Pancreas (tissue), 10 donors: ENCODE measurements at regions not wholly inside any gene's neighbourhood (a gene's known extent, or its start where the extent isn't known, plus 50 kb on each side); places are given as distances from the start of the nearest gene placed in this dataset.

ENCODE experiments used
- ATAC-seq, 4 donors: fragments of 200-7000 bp; cut with Tn5 transposase; one replicate each; pipeline versions ENCODE4 v1.8.0 to v1.9.1; 2020; ENCODE audit warnings: mild to moderate bottlenecking in 4 of 4, moderate library complexity in 4 of 4
- DNase-seq, 6 donors: peaks; one replicate each; pipeline ENCODE4 v3.0.0-alpha.2; 2020
- FAIRE-seq: peaks from 2 replicates; lab custom pipeline; 2012; peaks lifted over from hg19 to GRCh38; lab: Jason Lieb, UNC
- H3K27ac ChIP-seq, 4 donors: fragments of 200-600 bp; sonication (generic); 1 replicate in 3 of 4; 2 replicates in 1 of 4; pipeline versions ENCODE4 v1.5.0 to v1.8.0; 2020
- H3K27me3 ChIP-seq, 4 donors: fragments of 200-600 bp; one replicate each; pipeline ENCODE4 v1.8.0; 2021
- H3K36me3 ChIP-seq, 3 donors: fragments of 200-600 bp; sonication (generic) in 1 of 3; one replicate each; pipeline versions ENCODE4 v1.5.0 to v1.8.0; 2020 to 2021
- H3K4me1 ChIP-seq, 3 donors: fragments of 200-600 bp; one replicate each; pipeline ENCODE4 v1.8.0; 2021
- H3K4me3 ChIP-seq, 4 donors: fragments of 200-600 bp; sonication (generic) in 2 of 4; one replicate each; pipeline versions ENCODE4 v1.5.0 to v1.8.0; 2020 to 2021
- H3K9me3 ChIP-seq, 4 donors: fragments of 200-600 bp; one replicate each; pipeline ENCODE4 v1.8.0; 2021
- CTCF ChIP-seq, 4 donors: fragments of 200-600 bp; sonication (generic) in 3 of 4; IDR thresholded peaks; one replicate each; pipeline versions ENCODE4 v1.5.0 to v1.8.0; 2021; ENCODE audit warnings: antibody characterized with exemption in 4 of 4
- WGBS, 2 donors: extraction: QIAGEN DNeasy Blood & Tissue Kit; methylation state at CpG; one replicate each; pipeline ENCODE4 v1.1.7; 2013; 5-methylcytosine and 5-hydroxymethylcytosine counted together
- intact Hi-C, 3 donors: fragments of 100-400 bp; cut with DNase I; formaldehyde crosslinking; loops; one replicate each; pipeline versions ENCODE4 v1.11.1 to v1.14.2; 2022
- donor health status: healthy with polysubstance abuse.
- donor health status: DM: no; HTN: no; CAD: no; lungs with moderate emphysema.
- donor health status: DM: no; HTN: no; CAD: no.
- donor health status: control.
- donor health status: control.
- donor health status: Bipolar disorder and iron deficiency.
- donor health status: DM: yes; HTN: yes; CAD: no.
- donor health status: DM: no; HTN: no; CAD: no.
- donor health status: DM: no; HTN: no; CAD: no.
- donor health status: DM: yes; HTN: yes; CAD: no.

- intact Hi-C loops, result no loop called here
- ATAC-seq (peak in 3 of 4 donors; percentile 47 to 57 (median 51)), DNase-seq (no peak), FAIRE-seq (no peak)
- H3K27me3 ChIP-seq, result no peaks in the 10 kb centered on the region
- no peaks in the 10 kb centered on the region for H3K36me3 ChIP-seq
- no peaks in the 10 kb centered on the region for H3K9me3 ChIP-seq
- 83 to 84% methylated on average over 3 of the region's 3 CpGs for WGBS, 2 donors
- peaks cover 0 to 12% (median 4%) of the 10 kb centered on the region in 3 donors for H3K4me1 ChIP-seq
- no peak for TF ChIP-seq CTCF (IDR thresholded peaks at IDR 0.05)
- H3K27ac ChIP-seq, result no peak overlapping the region
- H3K4me3 ChIP-seq, result no peak overlapping the region
Observed at GRCh38 chr5:145543968-145544367, 291.2 kb downstream of the PRELID2 start.

- TF ChIP-seq CTCF (IDR thresholded peaks at IDR 0.05), result no peak
- Histone ChIP-seq H3K36me3 (no peaks in the 10 kb centered on the region), H3K4me1 (no peaks in the 10 kb centered on the region), H3K9me3 (no peaks in the 10 kb centered on the region), H3K4me3 (no peak overlapping the region), H3K27me3 (no peaks in the 10 kb centered on the region), H3K27ac (no peak overlapping the region)
- DNase-seq (no peak), ATAC-seq (no peak), FAIRE-seq (no peak)
- intact Hi-C loops, result no loop called here
- WGBS, 2 donors, result 85 to 92% methylated on average over 1 of the region's 1 CpG
Observed at GRCh38 chr5:145540375-145540774, 294.8 kb downstream of the PRELID2 start.

- no peaks in the 10 kb centered on the region for H3K36me3 ChIP-seq
- H3K27me3 ChIP-seq, result no peaks in the 10 kb centered on the region
- ATAC-seq (no peak), FAIRE-seq (no peak), DNase-seq (no peak)
- H3K4me1 ChIP-seq, result no peaks in the 10 kb centered on the region
- H3K4me3 ChIP-seq, result no peak overlapping the region
- WGBS, 2 donors, result 93 to 96% methylated on average over 2 of the region's 2 CpGs
- no peak overlapping the region for H3K27ac ChIP-seq
- no peak for TF ChIP-seq CTCF (IDR thresholded peaks at IDR 0.05)
- intact Hi-C loops, result no loop called here
- no peaks in the 10 kb centered on the region for H3K9me3 ChIP-seq
Observed at GRCh38 chr5:145539201-145539600, 295.9 kb downstream of the PRELID2 start.

- TF ChIP-seq CTCF (IDR thresholded peaks at IDR 0.05), result no peak
- Histone ChIP-seq H3K36me3 (no peaks in the 10 kb centered on the region), H3K4me1 (peaks cover 0 to 7% (median 0%) of the 10 kb centered on the region in 3 donors), H3K27ac (peak overlapping the region in 1 of 4 donors; percentile 15), H3K27me3 (no peaks in the 10 kb centered on the region), H3K4me3 (no peak overlapping the region), H3K9me3 (no peaks in the 10 kb centered on the region)
- WGBS, 2 donors, result 54 to 66% methylated on average over 4 of the region's 4 CpGs
- no peak for FAIRE-seq
- intact Hi-C loops, result no loop called here
- no peak for DNase-seq
- ATAC-seq, result peak; percentile 11 to 53 (median 38)
Observed at GRCh38 chr5:145536133-145536532, 299.0 kb downstream of the PRELID2 start.

GRCh38 chr5:145531038-145531734 lies 304.0 kb downstream of the PRELID2 start:
- H3K36me3 ChIP-seq, result no peaks in the 10 kb centered on the region
- no peak overlapping the region for H3K4me3 ChIP-seq
- no peaks in the 10 kb centered on the region for H3K9me3 ChIP-seq
- WGBS, 2 donors, result 52 to 53% methylated on average over 5 of the region's 5 CpGs
- peak in 3 of 6 donors; percentile 24 to 52 (median 46) for DNase-seq
- no peak for FAIRE-seq
- H3K27me3 ChIP-seq, result no peaks in the 10 kb centered on the region
- H3K27ac ChIP-seq, result peak overlapping the region in 2 of 4 donors; percentile 6 to 39
- TF ChIP-seq CTCF (IDR thresholded peaks at IDR 0.05), result no peak
- H3K4me1 ChIP-seq, result peaks cover 0 to 10% (median 0%) of the 10 kb centered on the region in 3 donors
- intact Hi-C loops, result no loop called here
- peak; percentile 53 to 91 (median 69) for ATAC-seq
